Activated naive CD8-positive, alpha-beta T cell treated with anti-CD3 and anti-CD28 coated beads for 36 hours (primary cell): ENCODE measurements at regions not wholly inside any gene's neighbourhood (a gene's known extent, or its start where the extent isn't known, plus 50 kb on each side); places are given as distances from the start of the nearest gene placed in this dataset.

Experiments
- DNase-seq: peaks from one replicate; pipeline ENCODE4 v3.0.0; 2021
- H3K27ac Mint-ChIP-seq: one replicate; pipeline ENCODE4 v1.8.0; 2022; ENCODE audit warnings: mild to moderate bottlenecking, moderate library complexity, mixed read lengths
- H3K27me3 Mint-ChIP-seq: one replicate; pipeline ENCODE4 v1.8.0; 2022; ENCODE audit warnings: mild to moderate bottlenecking, mixed read lengths
- H3K36me3 Mint-ChIP-seq: one replicate; pipeline ENCODE4 v1.8.0; 2021; ENCODE audit warnings: mild to moderate bottlenecking, mixed read lengths
- H3K4me1 Mint-ChIP-seq: one replicate; pipeline ENCODE4 v1.8.0; 2021; ENCODE audit warnings: mixed read lengths
- H3K4me3 Mint-ChIP-seq: one replicate; pipeline ENCODE4 v1.8.0; 2022; ENCODE audit warnings: mild to moderate bottlenecking, moderate library complexity, mixed read lengths
- H3K9me3 Mint-ChIP-seq: one replicate; pipeline ENCODE4 v1.8.0; 2022; ENCODE audit warnings: mixed read lengths

- Mint-ChIP-seq H3K4me1 (no peaks in the 10 kb centered on the region), H3K9me3 (peaks cover 3% of the 10 kb centered on the region), H3K4me3 (no peak overlapping the region), H3K36me3 (no peaks in the 10 kb centered on the region), H3K27me3 (no peaks in the 10 kb centered on the region), H3K27ac (no peak overlapping the region)
- no peak for DNase-seq
Measured at GRCh38 chr4:181350615-181351415, 892.4 kb upstream of the TENM3 start.

GRCh38 chr4:181364504-181364903 lies 878.7 kb upstream of the TENM3 start:
- Mint-ChIP-seq H3K27ac (no peak overlapping the region), H3K36me3 (no peaks in the 10 kb centered on the region), H3K27me3 (no peaks in the 10 kb centered on the region), H3K9me3 (peaks cover 1% of the 10 kb centered on the region), H3K4me1 (no peaks in the 10 kb centered on the region), H3K4me3 (no peak overlapping the region)
- DNase-seq, result no peak

GRCh38 chr4:181365671-181366070 lies 877.5 kb upstream of the TENM3 start:
- Mint-ChIP-seq H3K36me3 (no peaks in the 10 kb centered on the region), H3K9me3 (peaks cover 1% of the 10 kb centered on the region), H3K27ac (no peak overlapping the region), H3K4me1 (no peaks in the 10 kb centered on the region), H3K4me3 (no peak overlapping the region), H3K27me3 (no peaks in the 10 kb centered on the region)
- DNase-seq, result no peak

GRCh38 chr4:181372014-181372413 lies 871.2 kb upstream of the TENM3 start:
- DNase-seq, result no peak
- Mint-ChIP-seq H3K4me1 (no peaks in the 10 kb centered on the region), H3K27ac (no peak overlapping the region), H3K9me3 (no peaks in the 10 kb centered on the region), H3K27me3 (no peaks in the 10 kb centered on the region), H3K36me3 (no peaks in the 10 kb centered on the region), H3K4me3 (no peak overlapping the region)

GRCh38 chr4:181376058-181376457 lies 867.1 kb upstream of the TENM3 start:
- DNase-seq, result no peak
- no peak overlapping the region for H3K27ac Mint-ChIP-seq
- no peaks in the 10 kb centered on the region for H3K27me3 Mint-ChIP-seq
- no peaks in the 10 kb centered on the region for H3K4me1 Mint-ChIP-seq
- H3K4me3 Mint-ChIP-seq, result no peak overlapping the region
- H3K36me3 Mint-ChIP-seq, result no peaks in the 10 kb centered on the region
- peaks cover 1% of the 10 kb centered on the region for H3K9me3 Mint-ChIP-seq

GRCh38 chr4:181388061-181388460 lies 855.1 kb upstream of the TENM3 start:
- no peak overlapping the region for H3K4me3 Mint-ChIP-seq
- no peaks in the 10 kb centered on the region for H3K27me3 Mint-ChIP-seq
- DNase-seq, result no peak
- no peaks in the 10 kb centered on the region for H3K4me1 Mint-ChIP-seq
- H3K27ac Mint-ChIP-seq, result no peak overlapping the region
- peaks cover 3% of the 10 kb centered on the region for H3K9me3 Mint-ChIP-seq
- no peaks in the 10 kb centered on the region for H3K36me3 Mint-ChIP-seq

GRCh38 chr4:181416966-181417365 lies 826.2 kb upstream of the TENM3 start:
- no peak for DNase-seq
- H3K4me3 Mint-ChIP-seq, result no peak overlapping the region
- H3K27me3 Mint-ChIP-seq, result no peaks in the 10 kb centered on the region
- H3K36me3 Mint-ChIP-seq, result no peaks in the 10 kb centered on the region
- H3K9me3 Mint-ChIP-seq, result peaks cover 5% of the 10 kb centered on the region
- H3K4me1 Mint-ChIP-seq, result no peaks in the 10 kb centered on the region
- H3K27ac Mint-ChIP-seq, result no peak overlapping the region

- Mint-ChIP-seq H3K27me3 (no peaks in the 10 kb centered on the region), H3K4me3 (no peak overlapping the region), H3K9me3 (peaks cover 5% of the 10 kb centered on the region), H3K4me1 (no peaks in the 10 kb centered on the region), H3K36me3 (no peaks in the 10 kb centered on the region), H3K27ac (no peak overlapping the region)
- DNase-seq, result no peak
Measured at GRCh38 chr4:181418496-181418895, 824.7 kb upstream of the TENM3 start.

GRCh38 chr4:181420950-181421349 lies 822.3 kb upstream of the TENM3 start:
- H3K27ac Mint-ChIP-seq, result no peak overlapping the region
- H3K36me3 Mint-ChIP-seq, result no peaks in the 10 kb centered on the region
- peaks cover 4% of the 10 kb centered on the region for H3K9me3 Mint-ChIP-seq
- DNase-seq, result no peak
- no peaks in the 10 kb centered on the region for H3K4me1 Mint-ChIP-seq
- no peak overlapping the region for H3K4me3 Mint-ChIP-seq
- no peaks in the 10 kb centered on the region for H3K27me3 Mint-ChIP-seq

GRCh38 chr4:181424362-181425016 lies 818.7 kb upstream of the TENM3 start:
- no peaks in the 10 kb centered on the region for H3K27me3 Mint-ChIP-seq
- H3K4me3 Mint-ChIP-seq, result no peak overlapping the region
- H3K27ac Mint-ChIP-seq, result no peak overlapping the region
- no peak for DNase-seq
- H3K4me1 Mint-ChIP-seq, result no peaks in the 10 kb centered on the region
- H3K9me3 Mint-ChIP-seq, result peaks cover 4% of the 10 kb centered on the region
- H3K36me3 Mint-ChIP-seq, result no peaks in the 10 kb centered on the region

- Mint-ChIP-seq H3K9me3 (peaks cover 2% of the 10 kb centered on the region), H3K36me3 (no peaks in the 10 kb centered on the region), H3K27ac (no peak overlapping the region), H3K27me3 (no peaks in the 10 kb centered on the region), H3K4me1 (no peaks in the 10 kb centered on the region), H3K4me3 (no peak overlapping the region)
- DNase-seq, result no peak
Measured at GRCh38 chr4:181427076-181427475, 816.1 kb upstream of the TENM3 start.

- Mint-ChIP-seq H3K36me3 (no peaks in the 10 kb centered on the region), H3K4me3 (no peak overlapping the region), H3K27ac (no peak overlapping the region), H3K4me1 (no peaks in the 10 kb centered on the region), H3K27me3 (no peaks in the 10 kb centered on the region), H3K9me3 (no peaks in the 10 kb centered on the region)
- DNase-seq, result no peak
Measured at GRCh38 chr4:181431006-181431405, 812.2 kb upstream of the TENM3 start.

GRCh38 chr4:181431661-181432060 lies 811.5 kb upstream of the TENM3 start:
- Mint-ChIP-seq H3K27ac (no peak overlapping the region), H3K4me1 (no peaks in the 10 kb centered on the region), H3K4me3 (no peak overlapping the region), H3K9me3 (no peaks in the 10 kb centered on the region), H3K36me3 (no peaks in the 10 kb centered on the region), H3K27me3 (no peaks in the 10 kb centered on the region)
- no peak for DNase-seq

GRCh38 chr4:181432335-181432734 lies 810.9 kb upstream of the TENM3 start:
- Mint-ChIP-seq H3K27ac (no peak overlapping the region), H3K36me3 (no peaks in the 10 kb centered on the region), H3K9me3 (peaks cover under 1% of the 10 kb centered on the region), H3K27me3 (no peaks in the 10 kb centered on the region), H3K4me1 (no peaks in the 10 kb centered on the region), H3K4me3 (no peak overlapping the region)
- DNase-seq, result no peak

- Mint-ChIP-seq H3K36me3 (no peaks in the 10 kb centered on the region), H3K27ac (no peak overlapping the region), H3K27me3 (no peaks in the 10 kb centered on the region), H3K9me3 (peaks cover 1% of the 10 kb centered on the region), H3K4me3 (no peak overlapping the region), H3K4me1 (no peaks in the 10 kb centered on the region)
- DNase-seq, result no peak
Measured at GRCh38 chr4:181437895-181438294, 805.3 kb upstream of the TENM3 start.

GRCh38 chr4:181438641-181439040 lies 804.6 kb upstream of the TENM3 start:
- no peaks in the 10 kb centered on the region for H3K27me3 Mint-ChIP-seq
- no peaks in the 10 kb centered on the region for H3K4me1 Mint-ChIP-seq

More at GRCh38 chr4:181438641-181439040, 804.6 kb upstream of the TENM3 start:
- H3K9me3 Mint-ChIP-seq, result peaks cover 1% of the 10 kb centered on the region
- DNase-seq, result no peak
- no peak overlapping the region for H3K4me3 Mint-ChIP-seq
- H3K27ac Mint-ChIP-seq, result no peak overlapping the region
- H3K36me3 Mint-ChIP-seq, result no peaks in the 10 kb centered on the region
